ES-I3 (cell line): ENCODE measurements at regions not wholly inside any gene's neighbourhood (a gene's known extent, or its start where the extent isn't known, plus 50 kb on each side); places are given as distances from the start of the nearest gene placed in this dataset.

Source experiments
- H3K36me3 ChIP-seq: 2 replicates; pipeline ENCODE4 v1.6.1; 2013; ENCODE audit warnings: mild to moderate bottlenecking, low read length, control low read depth, moderate library complexity; ENCODE audit not compliant: insufficient read depth
- H3K4me1 ChIP-seq: 2 replicates; pipeline ENCODE4 v1.6.1; 2013; ENCODE audit warnings: mild to moderate bottlenecking, control low read depth, low read length; ENCODE audit not compliant: insufficient read depth
- H3K9ac ChIP-seq: 2 replicates; pipeline ENCODE4 v1.6.1; 2013; ENCODE audit warnings: low read depth, mild to moderate bottlenecking, low read length, moderate library complexity
- H3K9me3 ChIP-seq: 2 replicates; pipeline ENCODE4 v1.6.1; 2013; ENCODE audit warnings: mild to moderate bottlenecking, low read length, moderate library complexity; ENCODE audit not compliant: control insufficient read depth, insufficient read depth

- H3K9me3 ChIP-seq, result no peaks in the 10 kb centered on the region
- H3K4me1 ChIP-seq, result peaks cover 26% of the 10 kb centered on the region
- H3K36me3 ChIP-seq, result no peaks in the 10 kb centered on the region
- H3K9ac ChIP-seq, result no peak overlapping the region
These were observed 55.9 kb upstream of the BMAL1 start for GRCh38 chr11:13221722-13222121.

DNA sequence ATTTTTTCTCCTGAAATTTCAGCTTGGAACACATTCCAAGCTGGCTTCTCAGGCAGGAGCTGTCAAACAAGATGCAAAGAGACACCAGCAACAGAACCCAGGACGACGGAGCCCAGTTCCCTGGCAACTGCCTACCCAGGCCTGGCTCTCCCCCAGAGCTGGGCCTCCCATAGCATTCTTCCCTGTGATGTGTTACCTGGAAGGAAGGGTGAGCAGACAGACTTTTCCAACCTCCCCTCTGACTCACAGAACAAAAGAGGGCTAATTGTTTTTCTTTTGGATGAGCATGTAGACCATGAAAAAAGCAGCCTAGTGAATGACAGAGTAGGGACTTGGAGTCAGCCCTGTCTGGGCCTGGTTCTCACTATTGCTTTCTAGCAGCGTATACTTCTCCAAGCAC, 55.3 kb upstream of the BMAL1 start:
- Histone ChIP-seq H3K4me1 (peaks cover 20% of the 10 kb centered on the region), H3K9ac (no peak overlapping the region), H3K36me3 (no peaks in the 10 kb centered on the region), H3K9me3 (no peaks in the 10 kb centered on the region)

DNA sequence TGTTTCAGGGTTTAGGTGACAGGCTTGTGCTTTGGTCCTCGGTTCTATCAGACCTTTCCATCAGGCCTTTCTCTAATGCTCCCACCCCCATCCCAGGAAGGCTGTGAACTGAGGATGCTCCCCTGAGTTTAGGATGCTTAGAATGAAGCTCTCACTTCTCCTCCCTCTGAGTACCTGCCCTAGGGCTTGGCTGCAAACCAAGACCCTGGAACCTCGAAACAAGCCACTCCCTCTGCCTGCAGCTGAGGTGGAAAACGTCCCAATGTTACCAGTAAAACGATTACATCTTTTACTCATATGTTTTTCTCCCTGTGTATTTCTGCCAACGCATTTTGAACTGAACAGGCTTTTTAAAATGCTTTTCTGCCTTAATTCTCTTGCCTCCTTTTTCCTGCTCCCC, 54.5 kb upstream of the BMAL1 start:
- Histone ChIP-seq H3K4me1 (peaks cover 18% of the 10 kb centered on the region), H3K36me3 (no peaks in the 10 kb centered on the region), H3K9me3 (no peaks in the 10 kb centered on the region), H3K9ac (no peak overlapping the region)

DNA sequence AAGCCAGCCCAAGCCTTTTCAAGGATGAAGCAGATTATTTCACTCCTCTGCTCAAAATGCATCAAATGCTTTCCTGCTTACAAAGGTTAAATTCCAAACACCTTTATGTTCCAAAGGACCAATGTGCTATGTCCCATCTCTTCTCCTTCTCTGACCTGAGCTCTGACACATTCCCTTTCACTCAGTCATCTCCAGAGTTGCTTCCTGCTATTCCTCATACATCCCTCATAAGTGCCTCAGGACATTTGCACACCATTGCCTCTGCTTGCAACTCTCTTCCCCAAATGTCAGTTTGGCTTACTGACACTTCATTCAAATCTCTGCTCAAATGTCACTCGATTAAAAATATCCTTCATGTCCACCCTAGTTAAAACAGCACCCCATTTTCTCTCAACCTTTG, 53.3 kb upstream of the BMAL1 start:
- Histone ChIP-seq H3K4me1 (peaks cover 18% of the 10 kb centered on the region), H3K9ac (no peak overlapping the region), H3K36me3 (no peaks in the 10 kb centered on the region), H3K9me3 (no peaks in the 10 kb centered on the region)

DNA sequence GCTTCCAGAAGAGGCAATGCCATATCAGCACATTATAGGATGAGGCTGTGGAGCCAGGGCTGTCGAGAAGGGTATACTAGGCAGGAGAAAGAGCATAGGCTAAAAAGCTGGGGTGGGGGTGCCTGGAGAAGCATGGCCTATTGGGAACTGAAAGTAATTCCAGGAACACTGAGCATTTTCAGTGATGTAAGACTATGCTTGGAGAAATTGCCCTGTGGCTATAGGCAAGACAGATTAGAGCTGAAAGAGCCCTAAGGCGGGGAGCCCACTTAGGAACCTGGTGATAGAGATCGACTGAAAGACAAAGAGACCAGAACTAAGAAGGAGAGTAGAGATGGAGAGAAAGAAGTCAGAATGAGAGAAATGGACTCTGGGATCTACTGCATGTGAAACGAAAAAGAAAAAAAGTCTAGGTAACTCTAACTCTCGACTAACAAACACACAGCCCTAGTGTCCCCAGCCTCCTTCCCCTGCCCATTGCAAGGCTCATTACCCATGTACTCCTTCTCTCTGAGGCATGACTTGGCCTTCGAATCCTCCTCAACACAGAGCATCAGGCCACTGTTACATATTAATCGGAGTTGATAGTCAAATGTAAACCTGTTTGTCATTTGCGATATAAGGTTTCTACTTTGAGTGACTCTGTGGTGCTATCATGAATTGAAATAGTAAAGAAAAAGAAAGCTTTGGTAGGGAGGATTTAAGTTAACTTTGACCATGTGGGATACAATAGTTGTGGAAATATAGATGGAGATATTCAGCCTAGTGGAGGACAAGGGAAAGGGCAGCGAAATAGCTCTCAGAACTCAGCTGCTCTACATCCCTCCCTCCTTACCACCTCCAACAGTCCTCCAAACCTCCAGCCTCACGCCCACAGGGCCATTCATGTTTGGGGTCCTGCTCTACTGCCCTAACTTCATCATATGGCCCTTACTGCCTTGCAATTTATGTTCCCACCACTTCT, 52.3 kb upstream of the BMAL1 start:
- Histone ChIP-seq H3K9ac (no peak overlapping the region), H3K36me3 (no peaks in the 10 kb centered on the region), H3K4me1 (peaks cover 18% of the 10 kb centered on the region), H3K9me3 (no peaks in the 10 kb centered on the region)

- Histone ChIP-seq H3K36me3 (no peaks in the 10 kb centered on the region), H3K4me1 (peaks cover 5% of the 10 kb centered on the region), H3K9ac (no peak overlapping the region), H3K9me3 (no peaks in the 10 kb centered on the region)
These were observed 49.8 kb upstream of the BMAL1 start for GRCh38 chr11:13227676-13228255.
